NCI-H146 (cell line): ENCODE measurements at regions not wholly inside any gene's neighbourhood (a gene's known extent, or its start where the extent isn't known, plus 50 kb on each side); places are given as distances from the start of the nearest gene placed in this dataset.
"Not testable (repeated sequence)": the region's sequence is repeated elsewhere in the genome, so short reads cannot be mapped to it uniquely, and the experiment has no call there.

ENCODE experiments used
- DNase-seq: peaks from one replicate; lab custom pipeline; 2025; lab: John Stamatoyannopoulos, UW

- no peak for DNase-seq
These were observed 71.7 kb upstream of the PELI2 start for GRCh38 chr14:56046546-56046945.

- DNase-seq: no peak
These were observed 71.2 kb upstream of the PELI2 start for GRCh38 chr14:56046996-56047395.

- DNase-seq: no peak
These were observed 68.7 kb upstream of the PELI2 start for GRCh38 chr14:56049536-56049935.

GRCh38 chr14:56055511-56055910 lies 62.7 kb upstream of the PELI2 start:
- no peak for DNase-seq

- no peak for DNase-seq
These were observed 62.2 kb upstream of the PELI2 start for GRCh38 chr14:56056031-56056430.

GRCh38 chr14:56057071-56057741 lies 61.0 kb upstream of the PELI2 start:
- peak; percentile 97 for DNase-seq

- no peak for DNase-seq
These were observed 60.4 kb upstream of the PELI2 start for GRCh38 chr14:56057767-56058166.

GRCh38 chr14:56059054-56059453 lies 59.2 kb upstream of the PELI2 start:
- DNase-seq: peak; percentile 20

GRCh38 chr14:56061051-56061450 lies 57.2 kb upstream of the PELI2 start:
- DNase-seq: no peak

- no peak for DNase-seq
These were observed 55.1 kb upstream of the PELI2 start for GRCh38 chr14:56063131-56063530.

GRCh38 chr14:56064513-56064912 lies 53.7 kb upstream of the PELI2 start:
- DNase-seq: no peak

GRCh38 chr14:56065199-56065598 lies 53.0 kb upstream of the PELI2 start:
- not testable (repeated sequence) for DNase-seq

- no peak for DNase-seq
These were observed 52.5 kb upstream of the PELI2 start for GRCh38 chr14:56065621-56066290.
